Activated CD8-positive, alpha-beta memory T cell treated with anti-CD3 and anti-CD28 coated beads, Interleukin-2, amount 50 U/mL, for 48 hours (primary cell): ENCODE measurements at regions not wholly inside any gene's neighbourhood (a gene's known extent, or its start where the extent isn't known, plus 50 kb on each side); places are given as distances from the start of the nearest gene placed in this dataset.

Experiments
- DNase-seq: peaks from one replicate; pipeline ENCODE4 v3.0.0-alpha.2; 2020

DNA sequence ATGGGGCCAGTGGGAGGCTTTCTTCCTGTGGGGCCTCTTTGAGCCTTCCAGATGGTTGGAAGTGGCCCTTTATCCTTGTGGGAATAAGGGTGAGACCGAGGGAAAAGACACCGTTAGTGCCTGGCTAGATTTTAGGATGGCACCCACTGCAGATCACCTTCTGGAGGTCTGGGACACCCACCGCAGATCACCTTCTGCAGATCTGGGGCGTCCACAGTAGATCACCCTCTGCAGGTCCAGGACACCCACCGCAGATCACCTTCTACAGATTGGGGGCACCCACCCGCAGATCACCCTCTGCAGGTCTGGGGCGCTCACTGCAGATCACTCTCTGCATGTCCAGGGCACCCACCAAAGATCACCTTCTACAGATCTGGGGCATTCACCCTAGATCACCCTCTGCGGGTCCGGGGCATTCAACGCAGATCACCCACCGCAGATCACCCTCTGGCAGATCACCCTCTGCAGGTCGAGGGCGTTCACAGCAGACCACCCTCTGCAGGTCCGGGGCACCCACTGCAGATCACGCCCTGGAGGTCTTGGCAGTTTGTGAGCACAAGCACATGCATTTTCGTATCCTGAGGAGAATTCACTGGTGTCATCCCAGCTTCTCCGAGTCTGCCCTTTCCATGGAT, 153.4 kb upstream of the TSHZ3 start:
- DNase-seq: no peak

DNA sequence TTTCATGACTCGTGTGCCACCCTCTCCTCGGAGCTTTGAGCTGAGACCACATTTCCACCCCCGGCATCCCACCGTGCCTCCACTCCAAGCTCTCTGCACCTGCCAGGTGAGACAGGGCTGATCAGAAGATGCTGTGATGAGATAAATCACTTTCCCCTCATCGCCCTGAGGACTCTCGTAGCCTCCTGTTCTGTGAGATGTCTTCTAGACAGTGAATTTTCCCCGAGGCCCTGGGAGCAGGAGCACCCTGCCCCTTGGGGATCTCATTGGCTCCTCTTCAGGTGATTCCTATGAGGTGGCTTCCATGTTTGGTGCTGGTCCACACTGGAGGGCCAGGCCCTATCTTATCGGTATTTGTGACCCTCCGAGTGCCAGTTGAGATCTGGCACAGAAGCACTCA, 154.0 kb upstream of the TSHZ3 start:
- DNase-seq: no peak

DNA sequence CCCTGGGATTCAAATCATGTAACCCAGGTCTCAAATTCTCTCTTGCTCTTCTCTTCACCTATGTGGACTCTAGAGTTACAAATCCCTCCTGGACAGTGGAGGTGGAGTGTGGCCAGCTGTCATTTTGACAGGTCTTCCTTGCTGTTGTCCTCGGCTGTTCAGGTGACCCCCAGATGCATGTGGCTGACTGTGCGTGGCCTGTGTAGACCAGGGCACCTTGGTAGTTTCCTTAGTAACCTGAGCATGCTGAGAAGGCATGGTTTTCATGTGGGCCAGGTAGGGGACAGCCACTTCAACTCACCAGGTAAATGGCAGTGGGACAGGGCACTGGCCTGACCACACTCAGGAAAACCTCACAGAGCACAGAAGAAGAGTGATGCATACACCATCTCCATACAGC, 155.0 kb upstream of the TSHZ3 start:
- no peak for DNase-seq

DNA sequence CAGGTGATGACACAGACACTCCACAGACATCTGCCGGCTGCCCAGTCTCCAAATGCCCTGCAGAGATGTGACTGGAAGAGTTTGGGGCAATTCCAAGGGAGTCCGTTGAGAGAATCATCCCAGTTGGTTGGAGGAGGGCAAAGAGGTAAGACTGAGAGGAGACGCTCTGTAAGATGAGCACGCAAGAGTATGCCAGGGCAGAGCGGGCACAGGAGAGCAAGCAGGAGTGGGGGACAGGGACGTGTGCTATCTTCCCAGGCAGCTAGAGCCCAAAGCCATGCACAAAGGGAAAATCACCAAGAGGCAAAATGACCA, 156.3 kb upstream of the TSHZ3 start:
- no peak for DNase-seq

DNA sequence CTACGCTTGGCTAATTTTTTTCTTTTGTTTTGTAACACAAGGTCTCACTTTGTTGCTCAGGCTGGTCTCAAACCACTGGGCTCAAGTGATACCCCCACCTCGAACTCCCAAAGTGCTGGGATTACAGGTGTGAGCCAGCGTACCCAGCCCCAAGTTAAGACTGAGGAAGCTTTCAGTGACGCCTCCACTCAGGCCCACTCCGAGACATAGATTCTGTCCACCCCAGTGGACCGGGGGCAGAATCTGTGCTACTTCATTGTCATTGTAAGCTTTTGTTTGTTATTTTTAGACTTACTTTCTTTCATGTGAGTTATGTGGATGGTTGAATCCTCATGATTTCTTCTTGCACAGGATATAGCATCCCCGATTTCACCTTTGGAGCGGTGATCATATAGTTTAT, 156.9 kb upstream of the TSHZ3 start:
- DNase-seq: no peak

DNA sequence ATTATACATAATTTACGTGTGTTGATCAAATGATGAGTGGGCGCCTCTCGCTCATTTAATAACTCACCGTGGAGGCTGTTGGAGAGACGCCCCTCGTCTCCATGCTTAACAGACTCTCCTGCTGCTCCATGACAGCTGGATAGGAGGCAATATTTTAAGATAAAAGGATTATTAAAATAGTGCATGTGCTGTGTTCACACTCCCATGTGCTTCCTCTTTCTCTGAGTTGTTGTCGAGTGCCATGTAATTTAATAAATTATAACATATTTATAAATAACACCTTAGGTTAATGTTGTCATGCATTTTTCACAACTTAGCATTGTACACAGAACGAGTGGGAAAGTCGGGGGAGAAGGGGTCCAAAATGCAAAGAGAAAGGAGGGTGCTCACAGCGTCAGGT, 161.4 kb upstream of the TSHZ3 start:
- DNase-seq: no peak

DNA sequence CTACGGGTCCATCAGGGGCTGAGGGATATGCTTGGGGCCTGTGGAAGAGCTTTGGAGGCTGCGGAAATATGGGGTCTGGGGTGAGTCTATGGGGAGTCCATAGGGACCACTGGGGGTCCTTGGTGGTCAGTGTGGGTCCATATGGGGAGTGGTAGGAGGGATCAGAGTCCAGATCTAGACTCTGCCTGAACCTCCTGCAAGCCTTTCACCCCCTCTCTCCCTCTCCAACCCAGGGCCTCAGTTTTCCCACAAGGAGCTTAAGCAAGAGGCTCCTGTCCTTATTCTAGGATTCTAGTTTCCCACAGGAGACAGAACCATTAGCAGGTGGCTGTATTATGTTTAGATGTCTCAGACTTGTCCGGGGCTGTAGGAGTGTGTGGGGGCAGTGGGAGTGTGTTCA, 161.9 kb upstream of the TSHZ3 start:
- no peak for DNase-seq

DNA sequence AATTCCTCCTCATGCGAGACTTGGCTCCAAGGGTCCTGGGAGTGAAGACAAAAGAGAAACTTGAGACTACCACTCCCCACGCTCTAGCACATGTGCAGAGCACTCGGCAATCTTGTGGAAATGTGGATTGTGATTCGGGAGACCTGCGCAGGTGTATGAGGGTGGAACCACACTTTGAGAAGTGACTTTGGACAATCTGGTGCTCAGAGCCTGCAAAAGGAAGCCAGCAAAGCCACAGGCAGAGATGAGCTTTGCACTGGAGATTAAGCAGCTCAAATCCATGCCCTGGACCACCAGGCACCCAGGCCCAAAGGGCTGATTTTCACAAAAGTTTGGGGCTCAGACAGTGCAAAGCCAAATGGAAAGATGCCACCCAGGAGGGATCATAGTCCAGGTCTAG, 162.5 kb upstream of the TSHZ3 start:
- no peak for DNase-seq

DNA sequence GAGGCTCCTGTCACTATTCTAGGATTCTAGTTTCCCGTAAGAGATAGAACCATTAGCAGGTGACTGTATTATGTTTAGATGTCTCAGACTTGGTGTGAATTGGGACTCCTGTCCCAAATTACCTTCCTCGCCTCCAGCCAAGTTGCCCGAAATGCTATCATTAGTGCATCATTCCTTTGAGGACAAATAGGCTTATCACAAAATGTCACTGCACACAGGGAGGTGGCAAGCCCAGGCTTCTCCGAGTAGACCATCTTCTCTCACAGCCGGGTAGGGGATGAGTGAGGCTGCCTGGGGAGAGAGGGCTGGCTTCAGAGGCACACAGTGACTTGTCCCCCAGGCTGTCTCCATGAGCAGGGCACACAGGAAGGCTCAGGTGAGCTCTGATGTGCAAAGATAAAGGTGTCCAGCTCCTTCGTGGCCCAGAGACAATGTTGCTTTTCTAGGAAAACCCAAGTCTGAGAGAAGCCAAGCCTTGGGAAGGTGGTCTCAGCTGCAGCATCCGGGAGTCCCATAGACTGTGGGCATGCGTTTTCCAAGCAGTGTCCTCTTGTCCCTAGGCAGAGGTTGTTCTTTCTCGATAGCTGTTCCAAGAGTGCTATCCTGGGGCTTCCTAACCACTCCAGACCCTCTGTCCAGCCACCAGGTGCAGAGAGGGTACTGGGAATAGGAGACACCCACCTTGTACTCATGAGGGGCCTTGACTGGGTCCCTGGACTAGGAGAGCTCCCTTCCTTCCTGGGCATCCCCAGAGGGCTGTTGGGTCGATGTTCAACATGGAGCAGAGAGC, 163.1 kb upstream of the TSHZ3 start:
- no peak for DNase-seq

DNA sequence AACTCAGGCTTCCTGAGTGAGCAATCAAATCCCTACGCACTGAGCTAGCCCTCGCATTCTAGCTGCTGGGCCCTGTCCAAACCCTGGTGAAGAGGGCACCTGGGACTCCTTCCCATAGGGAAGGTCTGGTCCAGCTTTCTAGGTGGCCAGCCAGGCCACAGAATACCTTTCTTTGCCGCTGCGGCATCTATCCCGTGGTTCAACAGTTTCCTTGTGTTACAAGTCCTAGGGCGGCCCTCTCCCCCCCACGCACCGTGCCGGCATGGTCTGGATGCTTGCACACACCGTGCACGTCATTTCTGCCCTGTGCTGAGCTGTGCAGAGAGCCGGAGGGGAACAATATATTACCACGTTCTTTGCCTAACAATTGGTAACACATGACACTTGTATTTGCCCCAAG, 164.6 kb upstream of the TSHZ3 start:
- no peak for DNase-seq

DNA sequence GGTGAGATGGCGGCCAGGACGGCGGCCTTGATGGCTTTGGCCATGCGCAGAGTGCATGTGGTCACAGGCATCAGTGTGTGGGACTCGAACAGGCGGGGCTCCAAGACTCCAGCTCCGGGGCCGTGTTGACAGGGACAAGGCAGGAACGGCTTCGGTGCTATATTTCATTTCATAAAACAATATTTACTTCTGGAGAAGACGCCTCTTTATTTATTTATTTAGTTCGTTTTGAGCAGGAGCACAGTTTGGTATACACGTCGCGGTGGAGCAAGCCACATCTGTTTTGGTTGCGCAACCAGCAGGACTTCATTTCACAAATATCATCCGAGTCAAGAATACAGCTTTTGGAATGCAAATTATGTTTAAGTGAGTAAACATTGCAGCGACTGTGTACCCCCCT, 166.7 kb upstream of the TSHZ3 start:
- DNase-seq: no peak

DNA sequence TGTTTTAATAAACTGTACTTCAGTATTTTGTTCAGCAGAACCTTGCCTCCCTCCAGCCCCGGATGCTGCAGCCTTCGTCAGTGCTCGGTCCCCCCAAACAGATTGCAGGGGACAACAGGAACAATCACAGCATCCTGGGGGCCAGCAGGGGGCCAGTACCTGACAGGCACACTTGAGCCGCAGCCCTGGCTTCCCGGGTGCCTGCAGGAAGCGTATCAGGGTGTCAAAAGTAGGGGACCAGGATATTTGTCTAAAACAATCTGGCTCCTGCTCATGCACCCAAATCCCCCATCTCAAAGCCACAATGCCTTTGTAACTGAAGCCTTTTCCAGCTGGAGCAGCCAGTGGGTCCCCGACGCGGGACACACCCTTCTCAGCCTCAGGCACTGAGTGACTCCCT, 167.5 kb upstream of the TSHZ3 start:
- DNase-seq: no peak

DNA sequence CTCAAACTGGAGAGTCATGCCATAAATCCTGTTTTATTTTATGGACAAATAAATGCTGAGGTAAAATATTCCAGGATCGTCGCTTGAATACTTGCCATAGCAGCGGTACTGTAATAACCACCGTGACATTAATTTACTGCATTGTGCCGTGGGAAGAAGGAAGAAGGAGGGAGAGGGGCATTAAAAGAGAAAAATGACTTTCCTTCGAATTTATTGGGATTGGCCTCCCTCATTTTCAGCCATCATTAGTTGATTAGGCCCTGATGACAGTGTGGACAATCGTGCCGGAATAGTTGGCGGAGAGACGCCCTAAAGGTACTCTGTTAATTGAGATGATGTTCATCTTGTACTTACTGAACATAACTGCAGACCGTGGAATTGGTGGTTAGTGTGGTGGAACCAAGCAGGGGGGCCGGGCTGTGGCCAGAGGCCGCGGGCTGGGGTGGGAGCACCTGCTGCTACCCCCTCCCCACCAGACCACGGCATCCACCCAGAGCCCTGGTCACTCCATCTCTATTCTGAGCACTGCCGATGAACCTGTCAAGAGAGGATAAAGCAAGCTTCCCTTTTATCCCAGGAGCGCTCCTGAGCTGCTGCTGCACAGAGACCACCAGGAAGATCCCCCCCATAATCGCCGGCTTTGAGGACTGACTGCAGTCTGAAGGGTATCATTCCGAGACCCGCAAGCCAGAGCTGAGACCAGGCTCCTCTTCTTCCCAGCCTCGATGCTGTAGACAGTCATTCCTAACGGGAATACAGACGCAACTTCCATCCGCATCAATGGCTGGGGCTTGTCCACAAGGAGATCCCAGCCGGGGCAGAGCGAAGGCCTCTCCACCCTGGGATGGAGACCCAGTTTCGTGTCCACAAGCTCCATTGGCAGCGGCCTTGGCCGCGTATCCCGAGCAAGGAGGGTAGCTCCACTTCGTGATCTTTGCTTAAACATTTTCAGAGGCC, 168.3 kb upstream of the TSHZ3 start:
- DNase-seq: no peak

DNA sequence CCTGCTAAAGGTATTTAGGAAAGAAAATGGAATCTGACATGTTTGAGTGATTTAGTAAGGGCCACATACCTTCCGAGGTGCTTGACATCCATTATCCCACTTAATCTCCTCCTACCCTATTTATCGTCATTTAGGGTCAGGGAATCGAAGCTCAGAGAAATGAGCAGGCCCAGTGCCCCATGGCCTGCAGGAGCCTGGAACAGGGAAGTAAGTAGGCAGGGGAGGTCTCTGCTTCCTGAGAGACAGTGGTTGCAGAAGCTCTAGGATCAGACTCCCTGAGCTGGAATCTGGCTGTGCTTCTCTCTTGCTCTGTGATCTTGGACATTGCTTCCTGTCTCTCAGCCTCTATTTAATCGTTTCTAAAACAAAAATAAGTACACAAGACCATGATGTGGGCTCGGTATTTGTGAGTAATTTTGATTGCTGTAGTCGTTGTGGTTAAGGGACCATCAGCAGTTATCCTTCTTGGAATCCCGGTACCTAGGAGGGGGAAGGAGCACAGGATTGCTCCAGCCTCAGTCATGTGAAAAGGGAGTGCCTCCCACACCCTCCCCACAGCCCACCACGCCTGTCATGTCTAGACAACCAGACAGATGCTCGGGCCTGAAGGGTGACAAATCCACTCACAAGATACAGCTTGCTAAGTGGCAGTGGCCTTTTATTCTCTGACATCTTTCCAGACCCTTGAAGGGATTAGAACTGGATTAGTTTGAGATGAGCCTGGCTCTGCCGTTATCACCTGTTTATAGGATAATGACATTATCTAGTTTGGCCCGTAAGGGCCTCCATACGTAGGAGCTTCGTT, 169.2 kb upstream of the TSHZ3 start:
- no peak for DNase-seq

DNA sequence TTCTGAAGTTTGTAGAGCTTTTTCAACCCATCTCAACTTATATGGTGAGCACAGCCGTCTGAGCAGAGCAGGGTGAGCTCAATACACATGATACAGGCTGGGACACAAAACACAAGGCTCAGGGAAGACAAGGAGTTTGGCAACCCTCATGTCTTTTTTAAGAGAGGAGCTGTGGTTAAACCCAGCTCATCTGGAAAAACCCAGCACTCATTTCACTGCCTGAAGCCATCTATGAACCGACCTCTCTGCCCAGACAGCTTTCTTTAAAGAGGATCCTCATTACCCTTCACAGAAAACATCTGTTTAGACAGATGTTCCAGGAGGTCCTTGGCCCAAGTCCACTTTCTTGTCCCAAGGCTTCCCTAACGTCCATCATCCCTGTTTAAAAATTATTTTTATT, 170.0 kb upstream of the TSHZ3 start:
- DNase-seq: no peak

DNA sequence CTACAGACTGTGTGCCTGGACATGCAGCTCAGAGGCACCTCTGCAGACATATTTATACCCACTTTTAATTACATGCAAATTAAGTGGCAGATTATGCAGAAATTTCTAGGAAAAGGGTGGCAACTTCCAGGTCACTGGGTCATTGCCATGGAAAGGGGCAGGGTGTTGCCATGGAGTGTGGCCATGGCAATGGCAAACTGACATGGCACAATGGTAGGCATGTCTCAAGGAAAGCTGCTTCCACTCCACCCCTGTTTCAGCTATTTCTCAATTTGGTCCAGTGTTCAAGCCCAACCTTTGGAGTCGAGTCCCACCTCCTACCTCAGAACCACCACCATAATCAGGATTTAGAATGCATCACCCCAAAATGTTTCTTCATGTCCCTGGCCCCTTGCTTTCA, 170.7 kb upstream of the TSHZ3 start:
- DNase-seq: no peak

DNA sequence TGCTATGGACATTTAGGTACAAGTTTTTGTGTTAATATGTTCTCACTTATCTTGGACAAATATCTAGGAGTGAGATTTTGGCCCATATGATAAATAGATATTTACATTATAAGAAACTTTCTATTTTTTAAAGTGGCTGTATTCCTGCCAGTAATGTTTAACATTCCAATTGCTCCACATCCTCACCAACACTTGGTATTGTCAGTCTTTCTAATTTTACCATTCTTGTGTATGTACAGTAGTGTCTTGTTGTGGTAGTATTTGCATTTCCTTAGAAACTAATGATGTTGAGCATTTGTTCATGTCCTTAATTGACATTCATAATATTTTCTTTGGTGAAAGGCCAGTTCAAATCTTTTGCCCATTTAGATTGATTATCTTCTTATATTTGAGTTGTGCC, 171.4 kb upstream of the TSHZ3 start:
- DNase-seq: no peak

DNA sequence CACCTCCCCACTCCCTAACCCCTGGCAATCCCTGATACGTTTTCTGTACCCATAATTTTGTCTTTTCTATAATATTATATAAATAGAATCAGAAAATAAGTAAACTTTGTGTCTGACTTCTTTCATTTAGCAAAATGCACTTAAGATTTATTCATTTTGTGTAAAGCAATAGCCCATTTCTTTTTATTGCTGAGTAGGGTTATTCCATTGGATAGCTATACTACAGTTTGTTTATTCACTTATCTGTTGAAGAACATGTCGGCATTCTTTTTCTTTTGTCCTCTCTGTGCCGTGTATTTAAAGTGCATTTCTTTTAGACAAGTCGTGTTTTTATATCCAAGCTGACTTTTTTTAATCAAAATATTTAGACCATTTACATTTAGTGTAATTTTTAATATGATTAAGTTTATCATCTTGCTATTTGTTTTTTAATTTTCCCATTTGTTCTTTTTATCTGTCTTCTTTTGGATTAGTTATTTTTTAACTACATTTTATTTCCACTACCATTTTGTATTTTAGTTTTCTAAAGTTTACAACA, 176.4 kb upstream of the TSHZ3 start:
- DNase-seq: no peak

DNA sequence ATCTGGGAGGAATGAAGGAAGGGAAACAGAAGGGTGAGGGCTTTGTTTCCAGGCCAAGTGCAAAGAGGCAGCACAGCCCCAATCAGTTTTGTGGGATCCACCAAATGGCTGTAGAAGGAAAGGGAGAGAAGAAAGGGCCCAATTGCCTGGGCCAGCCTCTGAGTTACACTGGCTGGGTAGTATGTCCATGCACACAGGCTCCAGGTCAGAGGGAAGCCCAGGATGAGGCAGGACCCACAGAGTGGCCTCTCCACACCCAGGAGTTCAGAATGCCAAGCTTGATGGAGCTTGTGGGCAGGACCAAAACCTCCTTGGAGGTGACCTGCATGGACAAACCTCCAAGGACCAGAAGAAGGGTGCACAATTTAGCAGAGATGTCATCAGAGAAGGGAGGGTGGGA, 178.2 kb upstream of the TSHZ3 start:
- no peak for DNase-seq

DNA sequence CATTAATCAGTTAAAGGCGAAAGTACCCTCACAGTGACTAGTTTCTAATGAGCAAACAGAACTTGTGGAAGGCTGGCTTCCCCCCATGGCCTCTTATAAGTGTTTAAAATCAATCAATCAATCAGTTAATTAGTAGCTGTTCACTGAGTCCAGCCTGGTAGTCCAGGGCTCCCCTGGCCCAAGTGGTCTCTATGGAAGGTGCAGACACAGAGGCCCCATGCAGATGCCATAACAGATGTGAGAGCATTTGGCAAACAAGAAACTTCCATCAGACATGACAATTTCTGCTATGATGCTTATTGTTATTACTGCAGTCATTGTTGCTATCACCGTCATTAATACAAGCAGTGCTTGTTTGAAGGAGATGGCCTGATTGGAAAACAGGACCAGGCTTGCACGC, 179.0 kb upstream of the TSHZ3 start:
- no peak for DNase-seq

DNA sequence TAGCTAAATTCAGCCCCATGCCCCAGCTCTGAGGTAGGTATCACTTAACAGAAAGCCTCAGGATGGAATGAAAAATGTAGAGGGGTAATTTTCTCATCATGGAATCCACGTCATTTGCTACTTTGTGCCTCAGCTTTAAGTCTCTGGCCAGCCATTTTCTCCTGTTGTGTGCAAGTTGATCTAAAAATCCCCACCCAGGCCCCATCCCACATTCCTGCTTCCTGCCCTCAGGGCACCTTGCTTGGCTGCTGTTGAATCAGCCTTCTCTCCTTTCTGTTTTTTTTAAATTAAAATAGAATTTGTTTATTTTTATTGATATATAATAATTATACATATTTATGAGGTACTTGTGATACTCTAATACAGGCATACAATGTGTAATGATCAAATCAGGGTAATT, 179.9 kb upstream of the TSHZ3 start:
- no peak for DNase-seq

DNA sequence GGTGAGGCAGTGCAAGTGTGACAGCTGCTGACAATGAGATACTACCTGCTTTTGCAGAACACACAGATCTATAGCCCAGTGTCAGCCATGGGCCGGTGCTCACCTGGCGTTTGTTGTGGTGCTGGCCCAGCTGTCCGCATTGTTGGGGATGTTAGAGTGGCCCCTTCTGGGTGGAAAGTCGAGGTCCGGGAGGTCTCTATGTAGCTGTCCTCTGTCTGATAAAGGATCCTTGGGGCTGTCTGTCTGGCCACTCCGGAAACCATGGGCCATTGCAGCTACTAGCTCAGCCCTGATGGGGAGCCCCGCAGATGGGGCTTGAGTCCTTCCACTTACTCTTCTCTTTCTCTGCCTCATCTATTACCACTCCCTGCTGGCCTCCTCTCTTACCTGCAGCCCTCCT, 181.5 kb upstream of the TSHZ3 start:
- DNase-seq: no peak

DNA sequence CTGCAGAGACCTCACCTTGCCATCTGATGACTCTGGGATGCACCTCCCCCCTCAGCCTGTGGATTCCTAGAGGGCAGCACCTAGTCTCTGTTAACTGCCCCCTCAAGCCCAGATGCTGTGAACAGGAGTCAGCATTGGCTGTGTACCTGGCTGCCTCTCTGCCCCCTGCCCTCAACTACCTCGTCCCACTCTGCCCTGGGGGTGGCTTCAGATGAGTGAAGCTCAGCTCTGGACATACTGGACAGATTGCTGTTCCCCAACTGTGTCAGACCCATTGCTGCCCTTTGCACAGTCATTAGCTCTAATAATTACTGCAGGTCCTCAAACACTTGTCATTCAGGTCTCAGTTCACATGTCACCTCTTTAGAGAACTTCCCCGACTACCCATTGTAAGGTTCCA, 182.1 kb upstream of the TSHZ3 start:
- DNase-seq: no peak
